SK-N-SH treated with all-trans-retinoic acid at 6 μM for 48 hours (cell line): ENCODE measurements at regions not wholly inside any gene's neighbourhood (a gene's known extent, or its start where the extent isn't known, plus 50 kb on each side); places are given as distances from the start of the nearest gene placed in this dataset.

Experiments
- BACH2 ChIP-seq: fragments of 250-450 bp; sonication (Bioruptor Pico); IDR thresholded peaks from 2 replicates; pipeline ENCODE4 v1.9.0; 2021; ENCODE audit warnings: mild to moderate bottlenecking, borderline replicate concordance
- CSDC2 ChIP-seq: fragments of 250-450 bp; sonication (Bioruptor Pico); IDR thresholded peaks from 2 replicates; pipeline ENCODE4 v1.5.0; 2020; ENCODE audit warnings: mild to moderate bottlenecking, moderate library complexity
- ESRRG ChIP-seq: fragments of 250-450 bp; sonication (Bioruptor Pico); IDR thresholded peaks from 2 replicates; pipeline ENCODE4 v1.6.1; 2021; ENCODE audit warnings: mild to moderate bottlenecking
- GLIS3 ChIP-seq: fragments of 250-450 bp; sonication (Bioruptor Pico); IDR thresholded peaks from 2 replicates; pipeline ENCODE4 v1.5.0; 2020; ENCODE audit warnings: mild to moderate bottlenecking, moderate library complexity
- ISL1 ChIP-seq: fragments of 250-450 bp; sonication (Bioruptor Pico); IDR thresholded peaks from 2 replicates; pipeline ENCODE4 v2.1.2; 2022; ENCODE audit warnings: mild to moderate bottlenecking, moderate library complexity
- OSR1 ChIP-seq: fragments of 250-450 bp; sonication (Bioruptor Pico); IDR thresholded peaks from 2 replicates; pipeline ENCODE4 v1.8.0; 2022; ENCODE audit warnings: moderate library complexity, mild to moderate bottlenecking, inconsistent platforms
- SNAI2 ChIP-seq: fragments of 250-450 bp; sonication (Bioruptor Pico); IDR thresholded peaks from 2 replicates; pipeline ENCODE4 v1.5.0; 2020; ENCODE audit warnings: mild to moderate bottlenecking, moderate library complexity
- TF ChIP-seq, protein P1 (sequence below): fragments of 250-450 bp; sonication (Bioruptor Pico); IDR thresholded peaks from 2 replicates; pipeline ENCODE4 v1.8.0; 2020; ENCODE audit warnings: mild to moderate bottlenecking, moderate library complexity, borderline replicate concordance
- TF ChIP-seq, protein P2 (sequence below): fragments of 250-450 bp; sonication (Bioruptor Pico); IDR thresholded peaks from 2 replicates; pipeline ENCODE4 v1.5.1; 2020; ENCODE audit warnings: low read depth, mild to moderate bottlenecking, moderate library complexity

DNA sequence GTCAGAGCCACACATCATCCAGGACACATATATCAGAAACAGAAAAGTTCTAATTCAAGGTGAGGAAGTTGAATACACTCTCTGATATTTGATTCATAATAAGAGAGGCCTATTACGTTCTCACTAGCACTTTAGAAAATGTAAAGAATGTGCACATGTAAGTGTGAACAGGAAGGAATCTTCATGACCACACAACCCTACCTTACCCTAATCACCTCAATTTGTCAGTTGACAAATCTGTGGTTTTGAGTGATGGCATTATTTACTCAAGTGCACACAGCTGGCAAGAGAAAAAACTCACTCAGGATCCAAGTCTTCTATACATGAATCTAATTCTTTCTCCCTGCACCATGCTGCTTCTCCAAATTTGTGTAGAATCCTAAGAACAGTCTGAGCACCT is 445.8 kb downstream of the SUCLA2 start:
- TF ChIP-seq ISL1 (CRISPR knock-in tag) (no peak), BACH2 (CRISPR knock-in tag) (no peak), SNAI2 (CRISPR knock-in tag) (no peak), GLIS3 (CRISPR knock-in tag) (no peak), OSR1 (CRISPR knock-in tag) (no peak), ESRRG (CRISPR knock-in tag) (no peak), CSDC2 (CRISPR knock-in tag) (no peak)
- TF ChIP-seq, protein P1, sequence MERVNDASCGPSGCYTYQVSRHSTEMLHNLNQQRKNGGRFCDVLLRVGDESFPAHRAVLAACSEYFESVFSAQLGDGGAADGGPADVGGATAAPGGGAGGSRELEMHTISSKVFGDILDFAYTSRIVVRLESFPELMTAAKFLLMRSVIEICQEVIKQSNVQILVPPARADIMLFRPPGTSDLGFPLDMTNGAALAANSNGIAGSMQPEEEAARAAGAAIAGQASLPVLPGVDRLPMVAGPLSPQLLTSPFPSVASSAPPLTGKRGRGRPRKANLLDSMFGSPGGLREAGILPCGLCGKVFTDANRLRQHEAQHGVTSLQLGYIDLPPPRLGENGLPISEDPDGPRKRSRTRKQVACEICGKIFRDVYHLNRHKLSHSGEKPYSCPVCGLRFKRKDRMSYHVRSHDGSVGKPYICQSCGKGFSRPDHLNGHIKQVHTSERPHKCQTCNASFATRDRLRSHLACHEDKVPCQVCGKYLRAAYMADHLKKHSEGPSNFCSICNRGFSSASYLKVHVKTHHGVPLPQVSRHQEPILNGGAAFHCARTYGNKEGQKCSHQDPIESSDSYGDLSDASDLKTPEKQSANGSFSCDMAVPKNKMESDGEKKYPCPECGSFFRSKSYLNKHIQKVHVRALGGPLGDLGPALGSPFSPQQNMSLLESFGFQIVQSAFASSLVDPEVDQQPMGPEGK (CRISPR knock-in tag), result no peak
- TF ChIP-seq, protein P2, sequence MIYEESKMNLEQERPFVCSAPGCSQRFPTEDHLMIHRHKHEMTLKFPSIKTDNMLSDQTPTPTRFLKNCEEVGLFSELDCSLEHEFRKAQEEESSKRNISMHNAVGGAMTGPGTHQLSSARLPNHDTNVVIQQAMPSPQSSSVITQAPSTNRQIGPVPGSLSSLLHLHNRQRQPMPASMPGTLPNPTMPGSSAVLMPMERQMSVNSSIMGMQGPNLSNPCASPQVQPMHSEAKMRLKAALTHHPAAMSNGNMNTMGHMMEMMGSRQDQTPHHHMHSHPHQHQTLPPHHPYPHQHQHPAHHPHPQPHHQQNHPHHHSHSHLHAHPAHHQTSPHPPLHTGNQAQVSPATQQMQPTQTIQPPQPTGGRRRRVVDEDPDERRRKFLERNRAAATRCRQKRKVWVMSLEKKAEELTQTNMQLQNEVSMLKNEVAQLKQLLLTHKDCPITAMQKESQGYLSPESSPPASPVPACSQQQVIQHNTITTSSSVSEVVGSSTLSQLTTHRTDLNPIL (CRISPR knock-in tag), result no peak
